ENCODE measurements at regions not wholly inside any gene's neighbourhood (a gene's known extent, or its start where the extent isn't known, plus 50 kb on each side); places are given as distances from the start of the nearest gene placed in this dataset.

GRCh38 chr3:151935446-151935845 is 62.0 kb downstream of the SUCNR1 start:
- ChIA-PET POLR2A (no interaction called here), CTCF (no interaction called here)
- no peaks in the 10 kb centered on the region for H3K9me3 ChIP-seq (ENCODE audit: control insufficient read depth, insufficient read depth, low read depth, low read length)
- H3K27me3 ChIP-seq (ENCODE audit: control insufficient read depth, insufficient read depth, low read length): no peaks in the 10 kb centered on the region
- no peak overlapping the region for H3K27ac ChIP-seq (ENCODE audit: low read length)
- TF ChIP-seq TCF7L2 (IDR thresholded peaks at IDR 0.05; ENCODE audit: low read depth, low read length) (no peak), POLR2AphosphoS5 (IDR thresholded peaks at IDR 0.05; ENCODE audit: low read depth, low read length) (no peak), REST (IDR thresholded peaks at IDR 0.05; ENCODE audit: insufficient read depth in 1 of 2, low read depth in 2 of 2, low read length in 1 of 2) (no peak), CTCF (IDR thresholded peaks at IDR 0.05) (no peak), SIN3A (IDR thresholded peaks at IDR 0.05; ENCODE audit: borderline replicate concordance, insufficient read depth, low read depth, low read length) (no peak)
- no TSS peak for BruUV-seq (replicated peaks)
- ATAC-seq (no peak), DNase-seq (ENCODE audit: low read depth, low spot score) (no peak)
- intact Hi-C loops (cut with micrococcal nuclease; ENCODE audit: unreplicated experiment) (no loop called here), in situ Hi-C loops (cut with HindIII; ENCODE audit: low pct_unique_long_range_greater_than_20kb, low sequenced_read_pairs) (no loop called here)
- H3K4me1 ChIP-seq (ENCODE audit: control insufficient read depth, insufficient read depth, low read length): no peaks in the 10 kb centered on the region
- H3K4me3 ChIP-seq (ENCODE audit: low read depth in 2 of 2, low read length in 2 of 2): no peak overlapping the region
- H3K36me3 ChIP-seq (ENCODE audit: control insufficient read depth, insufficient read depth, low read length): no peaks in the 10 kb centered on the region

- TF ChIP-seq CTCF (IDR thresholded peaks at IDR 0.05) (no peak), REST (IDR thresholded peaks at IDR 0.05; ENCODE audit: insufficient read depth in 1 of 2, low read depth in 2 of 2, low read length in 1 of 2) (no peak), TCF7L2 (IDR thresholded peaks at IDR 0.05; ENCODE audit: low read depth, low read length) (no peak), SIN3A (IDR thresholded peaks at IDR 0.05; ENCODE audit: borderline replicate concordance, insufficient read depth, low read depth, low read length) (no peak), POLR2AphosphoS5 (IDR thresholded peaks at IDR 0.05; ENCODE audit: low read depth, low read length) (no peak)
These were observed 67.0 kb downstream of the SUCNR1 start for GRCh38 chr3:151940481-151940880.

More at GRCh38 chr3:151940481-151940880, 67.0 kb downstream of the SUCNR1 start:
- in situ Hi-C loops (cut with HindIII; ENCODE audit: low pct_unique_long_range_greater_than_20kb, low sequenced_read_pairs): no loop called here
- ChIA-PET POLR2A (no interaction called here), CTCF (no interaction called here)
- Histone ChIP-seq H3K9me3 (ENCODE audit: control insufficient read depth, insufficient read depth, low read depth, low read length) (no peaks in the 10 kb centered on the region), H3K4me1 (ENCODE audit: control insufficient read depth, insufficient read depth, low read length) (no peaks in the 10 kb centered on the region), H3K36me3 (ENCODE audit: control insufficient read depth, insufficient read depth, low read length) (no peaks in the 10 kb centered on the region), H3K27me3 (ENCODE audit: control insufficient read depth, insufficient read depth, low read length) (no peaks in the 10 kb centered on the region), H3K4me3 (ENCODE audit: low read depth in 2 of 2, low read length in 2 of 2) (no peak overlapping the region), H3K27ac (ENCODE audit: low read length) (no peak overlapping the region)
- DNase-seq (ENCODE audit: low read depth, low spot score) (no peak), ATAC-seq (no peak)
- no TSS peak for BruUV-seq (replicated peaks)
- intact Hi-C loops (cut with micrococcal nuclease; ENCODE audit: unreplicated experiment): loop anchor here (10.0 kb wide), 1 partner anchor 56 kb away; no protein-coding TSS in a partner anchor
